Heart right ventricle (tissue), 16 donors: ENCODE measurements at regions not wholly inside any gene's neighbourhood (a gene's known extent, or its start where the extent isn't known, plus 50 kb on each side); places are given as distances from the start of the nearest gene placed in this dataset.

ENCODE experiments used
- ATAC-seq, 8 donors: fragments of 200-7000 bp; cut with Tn5 transposase; one replicate each; pipeline ENCODE4 v1.9.1; 2020; ENCODE audit warnings: mild to moderate bottlenecking in 8 of 8, moderate library complexity in 8 of 8, moderate number of reproducible peaks in 1 of 8
- DNase-seq, 2 donors: peaks; one replicate each; pipeline ENCODE4 v3.0.0-alpha.2; 2020
- H3K27ac ChIP-seq, 10 donors: fragments of 200-600 bp; sonication (generic) in 2 of 10; one replicate each; pipeline versions ENCODE4 v1.5.0 to v1.8.0; 2020 to 2022; ENCODE audit warnings: mild to moderate bottlenecking in 3 of 10
- H3K27me3 ChIP-seq, 7 donors: fragments of 200-600 bp; one replicate each; pipeline ENCODE4 v1.8.0; 2021 to 2022; ENCODE audit warnings: mild to moderate bottlenecking in 2 of 7
- H3K36me3 ChIP-seq, 9 donors: fragments of 200-600 bp; sonication (generic) in 1 of 9; one replicate each; pipeline versions ENCODE4 v1.5.0 to v1.8.0; 2020 to 2022; ENCODE audit warnings: mild to moderate bottlenecking in 2 of 9
- H3K4me1 ChIP-seq, 9 donors: fragments of 200-600 bp; sonication (generic) in 1 of 9; one replicate each; pipeline versions ENCODE4 v1.5.0 to v1.8.0; 2020 to 2022; ENCODE audit warnings: mild to moderate bottlenecking in 4 of 9
- H3K4me3 ChIP-seq, 10 donors: fragments of 200-600 bp; sonication (generic) in 2 of 10; one replicate each; pipeline versions ENCODE4 v1.5.0 to v1.8.0; 2020 to 2022; ENCODE audit warnings: mild to moderate bottlenecking in 7 of 10, moderate library complexity in 2 of 10
- H3K9me3 ChIP-seq, 11 donors: fragments of 200-600 bp in 10 of 11; sonication (generic) in 2 of 11; one replicate each; pipeline versions ENCODE4 v1.5.0 to v1.8.0; 2013 to 2022; ENCODE audit warnings: mild to moderate bottlenecking in 2 of 11, control low read depth in 1 of 11, moderate library complexity in 1 of 11
- CTCF ChIP-seq, 9 donors: fragments of 200-600 bp; sonication (generic) in 2 of 9; IDR thresholded peaks; one replicate each; pipeline versions ENCODE4 v1.5.0 to v1.8.0; 2021 to 2022; ENCODE audit warnings: antibody characterized with exemption in 9 of 9, mild to moderate bottlenecking in 5 of 9, moderate library complexity in 1 of 9
- WGBS, 2 donors: extraction: QIAGEN DNeasy Blood & Tissue Kit; methylation state at CpG; one replicate each; pipeline ENCODE4 v1.1.7; 2013; ENCODE audit warnings: inconsistent platforms in 1 of 2; 5-methylcytosine and 5-hydroxymethylcytosine counted together
- intact Hi-C, 10 donors: fragments of 100-400 bp; cut with DNase I; formaldehyde crosslinking; loops; one replicate each; pipeline versions ENCODE4 v1.11.1 to v1.14.2; 2022
- donor health status: Arrhythmogenic right ventricular cardiomyopathy.
- donor health status: ischemic (EF 13 %, LVEDD 7.1; RV severe dilation, severe dysfunction).
- donor health status: healthy with polysubstance abuse.
- donor health status: DM: no; HTN: yes; CAD: no.
- donor health status: DM: no; HTN: no; CAD: no.
- donor health status: ischemic (EF 25% LVEDD 6.9; RV normal size, moderate dysfunction).
- donor health status: ischemic (EF 25% LVEDD 5.7; RV mildly dilated, moderate dysfunction).
- donor health status: healthy.
- donor health status: DM: yes; HTN: yes; CAD: no.
- donor health status: Ischemic cardiomyopathy.
- donor health status: ischemic (EF 35%, LVEDD 5.7; RV mildly dilated, moderate dysfunction).
- donor health status: nonischemic (EF 11% LVEDD 7.7; RV severe dilation, severe dysfunction).
- donor health status: DM: yes; HTN: yes; CAD: no.
- donor health status: PGD.
- donor health status: ischemic (EF 29% LVEDD 5.4; RV normal size, mild dysfunction).
- donor health status: nonischemic (EF 23%, LVEDD 6.1; RV moderate dilation, normal function).

GRCh38 chr16:80060470-80060869, 459.9 kb upstream of the MAF start:
- intact Hi-C loops = no loop called here
- ATAC-seq = no peak
- no peaks in the 10 kb centered on the region for H3K9me3 ChIP-seq

GRCh38 chr16:80059836-80060235, 459.3 kb upstream of the MAF start:
- ATAC-seq = no peak
- Histone ChIP-seq H3K36me3 (no peaks in the 10 kb centered on the region), H3K4me1 (peaks cover 0 to 14% (median 0%) of the 10 kb centered on the region in 9 donors), H3K27ac (no peak overlapping the region), H3K4me3 (no peak overlapping the region), H3K27me3 (no peaks in the 10 kb centered on the region), H3K9me3 (no peaks in the 10 kb centered on the region)
- WGBS, 2 donors = 57 to 63% methylated on average over 3 of the region's 3 CpGs
- TF ChIP-seq CTCF (IDR thresholded peaks at IDR 0.05) = no peak
- DNase-seq = no peak
- intact Hi-C loops = no loop called here

More at GRCh38 chr16:80060470-80060869, 459.9 kb upstream of the MAF start:
- Histone ChIP-seq H3K27ac (no peak overlapping the region), H3K36me3 (no peaks in the 10 kb centered on the region), H3K27me3 (no peaks in the 10 kb centered on the region), H3K4me3 (no peak overlapping the region), H3K4me1 (peaks cover 0 to 14% (median 0%) of the 10 kb centered on the region in 9 donors)
- no peak for TF ChIP-seq CTCF (IDR thresholded peaks at IDR 0.05)
- WGBS, 2 donors = 84% methylated on average over 3 of the region's 3 CpGs
- DNase-seq = no peak

GRCh38 chr16:80058214-80058613, 457.7 kb upstream of the MAF start:
- WGBS, 2 donors = 29 to 37% methylated on average over 9 of the region's 9 CpGs
- peak; percentile 30 to 45 for DNase-seq
- Histone ChIP-seq H3K27ac (peak overlapping the region in 2 of 10 donors; percentile 30 to 33), H3K4me1 (peaks cover 0 to 14% (median 0%) of the 10 kb centered on the region in 9 donors), H3K4me3 (no peak overlapping the region), H3K36me3 (no peaks in the 10 kb centered on the region), H3K27me3 (no peaks in the 10 kb centered on the region), H3K9me3 (no peaks in the 10 kb centered on the region)
- intact Hi-C loops = no loop called here
- TF ChIP-seq CTCF (IDR thresholded peaks at IDR 0.05) = no peak
- ATAC-seq = peak in 7 of 8 donors; percentile 42 to 82 (median 69)

GRCh38 chr16:80056324-80056723, 455.8 kb upstream of the MAF start:
- H3K27me3 ChIP-seq = no peaks in the 10 kb centered on the region
- ATAC-seq = no peak
- peaks cover 0 to 14% (median 0%) of the 10 kb centered on the region in 9 donors for H3K4me1 ChIP-seq
- DNase-seq = no peak
- H3K36me3 ChIP-seq = no peaks in the 10 kb centered on the region
- H3K27ac ChIP-seq = no peak overlapping the region
- TF ChIP-seq CTCF (IDR thresholded peaks at IDR 0.05) = no peak
- WGBS, 2 donors = 81 to 83% methylated on average over 4 of the region's 4 CpGs
- H3K4me3 ChIP-seq = no peak overlapping the region
- H3K9me3 ChIP-seq = no peaks in the 10 kb centered on the region
- intact Hi-C loops = no loop called here
